Keratinocyte (primary cell): ENCODE measurements at regions not wholly inside any gene's neighbourhood (a gene's known extent, or its start where the extent isn't known, plus 50 kb on each side); places are given as distances from the start of the nearest gene placed in this dataset.

Experiments
- DNase-seq: peaks from one replicate; pipeline ENCODE4 v3.0.0-alpha.2; 2011; ENCODE audit warnings: low read depth, missing footprints, low spot score
- FAIRE-seq: peaks from 2 replicates; lab custom pipeline; 2011; peaks lifted over from hg19 to GRCh38; lab: Jason Lieb, UNC
- H2AFZ ChIP-seq: 2 replicates; pipeline ENCODE4 v1.6.0; 2012; ENCODE audit warnings: low read length, control low read depth, inconsistent platforms; ENCODE audit not compliant: control insufficient read depth
- H3K27ac ChIP-seq: 2 replicates; pipeline ENCODE4 v1.5.1; 2011; ENCODE audit warnings: low read length; ENCODE audit not compliant: control insufficient read depth, insufficient read depth
- H3K27me3 ChIP-seq: 3 replicates; pipeline ENCODE4 v1.6.0; 2011; ENCODE audit warnings: low read length; ENCODE audit not compliant: control insufficient read depth, insufficient read depth; ENCODE audit errors: extremely low read depth
- H3K36me3 ChIP-seq, 2 experiments: 2 replicates in 1 of 2; 3 replicates in 1 of 2; pipeline ENCODE4 v1.5.1; 2011; ENCODE audit warnings: low read length in 2 of 2, mild to moderate bottlenecking in 1 of 2; ENCODE audit not compliant: control insufficient read depth in 2 of 2, insufficient read depth in 2 of 2; ENCODE audit errors: extremely low read depth in 1 of 2
- H3K4me1 ChIP-seq: 3 replicates; pipeline ENCODE4 v1.5.1; 2011; ENCODE audit warnings: low read length; ENCODE audit not compliant: control insufficient read depth, insufficient read depth; ENCODE audit errors: extremely low read depth
- H3K4me2 ChIP-seq: 3 replicates; pipeline ENCODE4 v1.6.0; 2011; ENCODE audit warnings: low read depth, low read length; ENCODE audit not compliant: control insufficient read depth, insufficient read depth; ENCODE audit errors: extremely low read depth
- H3K4me3 ChIP-seq, 3 experiments: fragments of 200-600 bp in 1 of 3; sonication (generic) in 1 of 3; 2 replicates in 2 of 3; 3 replicates in 1 of 3; pipeline ENCODE4 v1.5.1; 2011 to 2016; ENCODE audit warnings: low read length in 3 of 3, mild to moderate bottlenecking in 3 of 3, control low read depth in 2 of 3, inconsistent platforms in 1 of 3, low read depth in 1 of 3, mixed read lengths in 1 of 3, mixed run types in 1 of 3, moderate library complexity in 1 of 3; ENCODE audit not compliant: control insufficient read depth in 2 of 3, insufficient read depth in 2 of 3; ENCODE audit errors: extremely low read depth in 1 of 3
- H3K79me2 ChIP-seq: 2 replicates; pipeline ENCODE4 v1.6.0; 2012; ENCODE audit warnings: low read length; ENCODE audit not compliant: control insufficient read depth, insufficient read depth
- H3K9ac ChIP-seq: 3 replicates; pipeline ENCODE4 v1.6.0; 2011; ENCODE audit warnings: low read length; ENCODE audit not compliant: control insufficient read depth, insufficient read depth; ENCODE audit errors: extremely low read depth
- H3K9me1 ChIP-seq: 3 replicates; pipeline ENCODE4 v1.6.0; 2011; ENCODE audit warnings: low read length; ENCODE audit not compliant: control insufficient read depth, insufficient read depth; ENCODE audit errors: extremely low read depth
- H3K9me3 ChIP-seq: 2 replicates; pipeline ENCODE4 v1.5.1; 2012; ENCODE audit warnings: low read depth, low read length; ENCODE audit not compliant: control insufficient read depth
- H4K20me1 ChIP-seq: 3 replicates; pipeline ENCODE4 v1.6.0; 2011; ENCODE audit warnings: low read length; ENCODE audit not compliant: control insufficient read depth, insufficient read depth; ENCODE audit errors: extremely low read depth
- EZH2 ChIP-seq: IDR thresholded peaks from one replicate; pipeline ENCODE4 v1.6.1; 2012; ENCODE audit warnings: inconsistent platforms, mild to moderate bottlenecking, low read length, moderate library complexity
- dilution Hi-C: fragments of 300-500 bp; cut with MboI; formaldehyde crosslinking; loops from one replicate; pipeline ENCODE4 v1.7.0; 2020; ENCODE audit warnings: low sequenced_read_pairs; ENCODE audit not compliant: extremely low pct_ligation_motif_present
- TF ChIP-seq, protein P1 (sequence below), 3 experiments: IDR thresholded peaks in 1 of 3; conservative IDR thresholded peaks in 1 of 3; optimal IDR thresholded peaks in 1 of 3; 2 replicates in 2 of 3; 3 replicates in 1 of 3; pipeline versions ENCODE3 to v1.5.1; 2011; ENCODE audit warnings: low read length in 3 of 3, mild to moderate bottlenecking in 3 of 3, moderate library complexity in 2 of 3, control low read depth in 1 of 3, inconsistent platforms in 1 of 3; ENCODE audit not compliant: insufficient read depth in 2 of 3; ENCODE audit errors: extremely low read depth in 1 of 3

GRCh38 chr9:38158628-38159027, 89.6 kb upstream of the SHB start:
- DNase-seq (no peak), FAIRE-seq (no peak)
- H3K36me3 ChIP-seq = no peaks in the 10 kb centered on the region
- H3K4me2 ChIP-seq = no peak overlapping the region
- no peaks in the 10 kb centered on the region for H3K9me3 ChIP-seq
- H2AFZ ChIP-seq = no peak overlapping the region
- dilution Hi-C loops = loop anchor here (25.0 kb wide), 1 partner anchor 96 kb away; the partner anchor contains the start of gene SHB
- H3K79me2 ChIP-seq = no peaks in the 10 kb centered on the region
- no peak overlapping the region for H3K9ac ChIP-seq
- TF ChIP-seq, protein P1, sequence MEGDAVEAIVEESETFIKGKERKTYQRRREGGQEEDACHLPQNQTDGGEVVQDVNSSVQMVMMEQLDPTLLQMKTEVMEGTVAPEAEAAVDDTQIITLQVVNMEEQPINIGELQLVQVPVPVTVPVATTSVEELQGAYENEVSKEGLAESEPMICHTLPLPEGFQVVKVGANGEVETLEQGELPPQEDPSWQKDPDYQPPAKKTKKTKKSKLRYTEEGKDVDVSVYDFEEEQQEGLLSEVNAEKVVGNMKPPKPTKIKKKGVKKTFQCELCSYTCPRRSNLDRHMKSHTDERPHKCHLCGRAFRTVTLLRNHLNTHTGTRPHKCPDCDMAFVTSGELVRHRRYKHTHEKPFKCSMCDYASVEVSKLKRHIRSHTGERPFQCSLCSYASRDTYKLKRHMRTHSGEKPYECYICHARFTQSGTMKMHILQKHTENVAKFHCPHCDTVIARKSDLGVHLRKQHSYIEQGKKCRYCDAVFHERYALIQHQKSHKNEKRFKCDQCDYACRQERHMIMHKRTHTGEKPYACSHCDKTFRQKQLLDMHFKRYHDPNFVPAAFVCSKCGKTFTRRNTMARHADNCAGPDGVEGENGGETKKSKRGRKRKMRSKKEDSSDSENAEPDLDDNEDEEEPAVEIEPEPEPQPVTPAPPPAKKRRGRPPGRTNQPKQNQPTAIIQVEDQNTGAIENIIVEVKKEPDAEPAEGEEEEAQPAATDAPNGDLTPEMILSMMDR (optimal IDR thresholded peaks at IDR 0.05 in 1 of 3, IDR thresholded peaks at IDR 0.05 in 1 of 3, conservative IDR thresholded peaks at IDR 0.05 in 1 of 3; ENCODE audit: extremely low read depth in 1 of 3, insufficient read depth in 2 of 3, low read length in 3 of 3) = no peak
- TF ChIP-seq EZH2 = no peak
- no peaks in the 10 kb centered on the region for H3K27me3 ChIP-seq
- no peaks in the 10 kb centered on the region for H3K9me1 ChIP-seq
- H4K20me1 ChIP-seq = no peaks in the 10 kb centered on the region
- H3K27ac ChIP-seq = no peak overlapping the region
- no peaks in the 10 kb centered on the region for H3K4me1 ChIP-seq
- no peak overlapping the region for H3K4me3 ChIP-seq

GRCh38 chr9:38157711-38158110, 88.7 kb upstream of the SHB start:
- H3K4me2 ChIP-seq = no peak overlapping the region
- FAIRE-seq = no peak

More at GRCh38 chr9:38157711-38158110, 88.7 kb upstream of the SHB start:
- H4K20me1 ChIP-seq = no peaks in the 10 kb centered on the region
- TF ChIP-seq EZH2 = no peak
- TF ChIP-seq, protein P1 (optimal IDR thresholded peaks at IDR 0.05 in 1 of 3, IDR thresholded peaks at IDR 0.05 in 1 of 3, conservative IDR thresholded peaks at IDR 0.05 in 1 of 3; ENCODE audit: extremely low read depth in 1 of 3, insufficient read depth in 2 of 3, low read length in 3 of 3) = no peak
- no peak for DNase-seq
- H3K79me2 ChIP-seq = no peaks in the 10 kb centered on the region
- no peaks in the 10 kb centered on the region for H3K9me1 ChIP-seq
- H3K36me3 ChIP-seq = no peaks in the 10 kb centered on the region
- H2AFZ ChIP-seq = no peak overlapping the region
- H3K9ac ChIP-seq = no peak overlapping the region
- no peak overlapping the region for H3K4me3 ChIP-seq
- H3K9me3 ChIP-seq = no peaks in the 10 kb centered on the region
- H3K27me3 ChIP-seq = no peaks in the 10 kb centered on the region
- H3K27ac ChIP-seq = no peak overlapping the region
- dilution Hi-C loops = loop anchor here (25.0 kb wide), 1 partner anchor 95 kb away; the partner anchor contains the start of gene SHB
- no peaks in the 10 kb centered on the region for H3K4me1 ChIP-seq
